K562 (cell line): ENCODE measurements at regions not wholly inside any gene's neighbourhood (a gene's known extent, or its start where the extent isn't known, plus 50 kb on each side); places are given as distances from the start of the nearest gene placed in this dataset.

ENCODE experiments used
- ATAC-seq: fragments of 200-7000 bp; cut with Tn5 transposase; 3 replicates; pipeline ENCODE4 v1.9.1; 2020; ENCODE audit warnings: moderate library complexity
- BruUV-seq: library from RNA; stranded (reverse); fragments of 400-500 nt; replicated peaks from 2 replicates; lab custom pipeline; 2021; lab: Mats Ljungman, UMichigan
- CTCF ChIA-PET: fragments of 300-600 bp; formaldehyde crosslinking; extraction: SDS; loops from one replicate; lab custom pipeline; 2021; ENCODE audit warnings: low intra/inter-chr PET ratio; lab: Yijun Ruan, JAX
- POLR2A ChIA-PET: fragments of 300-600, 350-650 bp; sonication (Branson Sonifier 250); formaldehyde crosslinking; extraction: SDS; loops from one replicate; lab custom pipeline; 2021; ENCODE audit warnings: antibody characterized with exemption, inconsistent platforms; lab: Yijun Ruan, JAX
- DNase-seq, 4 experiments: peaks; one replicate each; pipeline versions ENCODE4 v3.0.0 to v3.0.0-alpha.2; 2011 to 2018; ENCODE audit warnings: low spot score in 3 of 4, mixed read lengths in 3 of 4; ENCODE audit errors: extremely low read depth in 1 of 4
- FAIRE-seq: peaks from 2 replicates; lab custom pipeline; 2011; peaks lifted over from hg19 to GRCh38; lab: Jason Lieb, UNC
- H2AFZ ChIP-seq: 2 replicates; pipeline ENCODE4 v1.6.0; 2011; ENCODE audit warnings: low read depth, low read length, control low read depth, inconsistent platforms
- H3K27ac ChIP-seq: fragments of 200-600 bp; 3 replicates; pipeline ENCODE4 v1.8.0; 2011; ENCODE audit warnings: low read depth, mild to moderate bottlenecking, control low read depth, inconsistent platforms, low read length, moderate library complexity, mixed read lengths; ENCODE audit errors: extremely low read depth
- H3K27me3 ChIP-seq, 2 experiments: fragments of 300-600 bp in 1 of 2; 2 replicates in 1 of 2; 3 replicates in 1 of 2; pipeline versions ENCODE4 v1.6.0 to v1.8.0; 2011; ENCODE audit warnings: inconsistent platforms in 2 of 2, low read length in 2 of 2, mild to moderate bottlenecking in 1 of 2, mixed read lengths in 1 of 2, moderate library complexity in 1 of 2; ENCODE audit not compliant: control insufficient read depth in 2 of 2, insufficient read depth in 2 of 2
- H3K36me3 ChIP-seq: fragments of 300-600 bp; 3 replicates; pipeline ENCODE4 v1.8.0; 2011; ENCODE audit warnings: mild to moderate bottlenecking, low read length, inconsistent platforms; ENCODE audit not compliant: control insufficient read depth, insufficient read depth
- H3K4me1 ChIP-seq, 2 experiments: fragments of 200-600 bp in 1 of 2; replicated peaks in 1 of 2; 2 replicates in 1 of 2; 3 replicates in 1 of 2; pipeline versions ENCODE4 v1.5.1 to v1.8.0; 2011; ENCODE audit warnings: inconsistent platforms in 2 of 2, low read length in 2 of 2, mild to moderate bottlenecking in 1 of 2, mixed read lengths in 1 of 2, moderate library complexity in 1 of 2; ENCODE audit not compliant: control insufficient read depth in 2 of 2, insufficient read depth in 2 of 2
- H3K4me2 ChIP-seq: 2 replicates; pipeline ENCODE4 v1.6.1; 2011; ENCODE audit warnings: low read length, control low read depth, inconsistent platforms, mixed read lengths; ENCODE audit not compliant: insufficient read depth
- H3K4me3 ChIP-seq: fragments of 200-600 bp; sonication (generic), shearing (Covaris generic); 2 replicates; pipeline ENCODE4 v1.5.1; 2016; ENCODE audit warnings: control low read depth, inconsistent platforms
- H3K79me2 ChIP-seq: fragments of 200-600 bp; 3 replicates; pipeline ENCODE4 v1.8.0; 2011; ENCODE audit warnings: low read length, inconsistent platforms; ENCODE audit not compliant: control insufficient read depth, insufficient read depth
- H3K9ac ChIP-seq, 2 experiments: 2 replicates each; pipeline versions ENCODE4 v1.6.0 to v1.6.1; 2011; ENCODE audit warnings: low read depth in 2 of 2, low read length in 2 of 2, control low read depth in 1 of 2, inconsistent platforms in 1 of 2, mild to moderate bottlenecking in 1 of 2, mixed read lengths in 1 of 2; ENCODE audit not compliant: insufficient read depth in 1 of 2
- H3K9me1 ChIP-seq: one replicate; pipeline ENCODE4 v1.6.0; 2011; ENCODE audit warnings: inconsistent platforms, mild to moderate bottlenecking, low read length, moderate library complexity; ENCODE audit not compliant: control insufficient read depth, insufficient read depth
- H3K9me3 ChIP-seq: replicated peaks from 2 replicates; pipeline ENCODE4 v1.5.1; 2011; ENCODE audit warnings: low read depth, low read length, inconsistent platforms; ENCODE audit not compliant: control insufficient read depth, insufficient read depth
- H4K20me1 ChIP-seq: replicated peaks from 2 replicates; pipeline ENCODE4 v1.6.1; 2011; ENCODE audit warnings: low read length, inconsistent platforms, mixed read lengths; ENCODE audit not compliant: control insufficient read depth, insufficient read depth
- CTCF ChIP-seq, 3 experiments: IDR thresholded peaks in 2 of 3; conservative IDR thresholded peaks in 1 of 3; 2 replicates each; pipeline ENCODE4 v1.5.1; 2011 to 2012; ENCODE audit warnings: low read length in 3 of 3, mild to moderate bottlenecking in 3 of 3, control low read depth in 2 of 3, improper control_type of control experiment in 1 of 3, inconsistent platforms in 1 of 3, low read depth in 1 of 3, mixed read lengths in 1 of 3, moderate library complexity in 1 of 3; ENCODE audit not compliant: insufficient read depth in 2 of 3
- RAD21 ChIP-seq, 2 experiments: fragments of 250-450 bp in 1 of 2; fragments of 450-650 bp in 1 of 2; sonication (Bioruptor Pico) in 1 of 2; formaldehyde crosslinking in 1 of 2; IDR thresholded peaks in 1 of 2; conservative IDR thresholded peaks in 1 of 2; 2 replicates each; pipeline versions ENCODE4 v1.4.0 to v1.8.0; 2020 to 2022; ENCODE audit warnings: mild to moderate bottlenecking in 2 of 2, moderate library complexity in 1 of 2
- REST ChIP-seq, 2 experiments: fragments of 450-650 bp; formaldehyde crosslinking in 1 of 2; IDR thresholded peaks; 2 replicates each; pipeline versions ENCODE4 v1.4.0 to v1.6.1; 2014 to 2020; ENCODE audit warnings: mild to moderate bottlenecking in 2 of 2, borderline replicate concordance in 1 of 2, low read depth in 1 of 2
- SMC3 ChIP-seq: conservative IDR thresholded peaks from 2 replicates; pipeline ENCODE4 v1.6.1; 2011; ENCODE audit warnings: low read depth, low read length, improper control_type of control experiment; ENCODE audit not compliant: insufficient read depth
- STAG1 ChIP-seq: sonication (generic); formaldehyde crosslinking; IDR thresholded peaks from 2 replicates; pipeline ENCODE4 v1.5.0; 2020; ENCODE audit warnings: missing genetic modification reagents, borderline replicate concordance
- TEAD4 ChIP-seq, 2 experiments: sonication (generic) in 1 of 2; formaldehyde crosslinking in 1 of 2; IDR thresholded peaks; 2 replicates each; pipeline versions ENCODE4 v1.6.1 to v1.8.0; 2012 to 2022; ENCODE audit warnings: borderline replicate concordance in 1 of 2, inconsistent platforms in 1 of 2, low read length in 1 of 2, mild to moderate bottlenecking in 1 of 2, missing genetic modification reagents in 1 of 2
- ZNF77 ChIP-seq: fragments of 250-450 bp; sonication (Bioruptor Pico); IDR thresholded peaks from 2 replicates; pipeline ENCODE4 v1.5.0; 2020
- WGBS: fragments of 100-300 bp; shearing (Covaris generic); methylation state at CpG from one replicate; pipeline ENCODE4 v1.1.6; 2016; ENCODE audit warnings: low coverage, mixed read lengths; ENCODE audit not compliant: insufficient coverage; ENCODE audit errors: missing lambda C conversion rate; 5-methylcytosine and 5-hydroxymethylcytosine counted together
- in situ Hi-C: fragments of 300-500 bp; cut with MboI; formaldehyde crosslinking; loops from 4 replicates; pipeline ENCODE4 v1.15.0; 2018; ENCODE audit warnings: inconsistent platforms, mixed read lengths
- intact Hi-C: fragments of 100-400 bp; cut with micrococcal nuclease; formaldehyde crosslinking; loops from 2 replicates; pipeline ENCODE4 v1.14.2; 2022

GRCh38 chr4:26061248-26061986, 147.4 kb downstream of the SMIM20 start:
- no peak overlapping the region for H3K4me3 ChIP-seq
- peaks cover 0 to 7% of the 10 kb centered on the region in 2 experiments; a peak in 1 of 5 replicates for H3K4me1 ChIP-seq
- H3K9ac ChIP-seq = no peak overlapping the region
- no peak overlapping the region for H2AFZ ChIP-seq
- ATAC-seq (peak; percentile 97), DNase-seq (peak; percentile 47 to 57 (median 53)), FAIRE-seq (peak; percentile 65)
- CTCF ChIA-PET = interaction anchor here (1.5 kb wide), 2 partner anchors 349 to 659 kb away, joined by 4 to 8 read pairs; no protein-coding TSS in a partner anchor
- WGBS = 9% methylated on average over 7 of the region's 7 CpGs
- intact Hi-C loops (no loop called here), in situ Hi-C loops (loop anchor here (25.0 kb wide), 1 partner anchor 351 kb away; no protein-coding TSS in a partner anchor)
- no peaks in the 10 kb centered on the region for H3K79me2 ChIP-seq
- peaks cover 0 to 12% of the 10 kb centered on the region in 2 experiments; a peak in 2 of 5 replicates for H3K27me3 ChIP-seq
- no peaks in the 10 kb centered on the region for H3K9me3 ChIP-seq
- H3K36me3 ChIP-seq = no peaks in the 10 kb centered on the region
- no peak overlapping the region for H3K4me2 ChIP-seq
- TF ChIP-seq REST (IDR thresholded peaks at IDR 0.05; ENCODE audit: borderline replicate concordance) (peak; percentile 45; the same call in 1 of the 2 replicates), REST (CRISPR knock-in tag; IDR thresholded peaks at IDR 0.05; ENCODE audit: low read depth) (no peak), ZNF77 (no peak), RAD21 (CRISPR knock-in tag; conservative IDR thresholded peaks at IDR 0.05 in 1 of 2, IDR thresholded peaks at IDR 0.05 in 1 of 2) (peak; percentile 40 to 71), SMC3 (peak; percentile 49; the same call in 1 of the 2 replicates), CTCF (IDR thresholded peaks at IDR 0.05 in 2 of 3, conservative IDR thresholded peaks at IDR 0.05 in 1 of 3; ENCODE audit: insufficient read depth in 2 of 3, low read depth in 1 of 3, low read length in 3 of 3) (peak; percentile 60 to 73 (median 68)), STAG1 (CRISPR knock-in tag) (0 out of 2 replicates have a peak, but pooled peaks have one; percentile 20), TEAD4 (IDR thresholded peaks at IDR 0.05; ENCODE audit: low read length) (no peak), TEAD4 (CRISPR knock-in tag; IDR thresholded peaks at IDR 0.05; ENCODE audit: borderline replicate concordance) (no peak)
- TF ChIP-seq, all 486 proteins: peak for 5
- POLR2A ChIA-PET = no interaction called here
- H3K9me1 ChIP-seq = no peaks in the 10 kb centered on the region
- H4K20me1 ChIP-seq = no peaks in the 10 kb centered on the region
- BruUV-seq = no TSS peak
- H3K27ac ChIP-seq = no peak overlapping the region
